Mesodermal cell (in vitro differentiated cells): ENCODE measurements at regions not wholly inside any gene's neighbourhood (a gene's known extent, or its start where the extent isn't known, plus 50 kb on each side); places are given as distances from the start of the nearest gene placed in this dataset.

Source experiments
- H3K27ac ChIP-seq: 2 replicates; pipeline ENCODE4 v1.7.0; 2013; ENCODE audit warnings: mild to moderate bottlenecking, low read depth, low read length, moderate library complexity; ENCODE audit not compliant: severe bottlenecking
- H3K36me3 ChIP-seq: 2 replicates; pipeline ENCODE4 v1.7.1; 2013; ENCODE audit warnings: mild to moderate bottlenecking, low read length, moderate library complexity; ENCODE audit not compliant: control insufficient read depth, insufficient read depth
- H3K4me1 ChIP-seq: one replicate; pipeline ENCODE4 v1.7.1; 2013; ENCODE audit warnings: mild to moderate bottlenecking, low read length; ENCODE audit not compliant: insufficient read depth, control insufficient read depth, poor library complexity, severe bottlenecking
- H3K4me3 ChIP-seq: 2 replicates; pipeline ENCODE4 v1.7.0; 2013; ENCODE audit warnings: low read length, control low read depth, mild to moderate bottlenecking; ENCODE audit not compliant: insufficient read depth, poor library complexity, severe bottlenecking; ENCODE audit errors: extremely low read depth
- H3K9me3 ChIP-seq: 2 replicates; pipeline ENCODE4 v1.7.1; 2013; ENCODE audit warnings: mild to moderate bottlenecking, low read length, moderate library complexity; ENCODE audit not compliant: control insufficient read depth
- WGBS, 2 experiments: methylation state at CpG; one replicate each; pipeline ENCODE4 v1.1.5; 2013; ENCODE audit warnings: missing lambda C conversion rate in 2 of 2; ENCODE audit not compliant: insufficient coverage in 2 of 2; 5-methylcytosine and 5-hydroxymethylcytosine counted together

- Histone ChIP-seq H3K27ac (no peak overlapping the region), H3K4me1 (no peaks in the 10 kb centered on the region), H3K9me3 (no peaks in the 10 kb centered on the region), H3K36me3 (no peaks in the 10 kb centered on the region), H3K4me3 (no peak overlapping the region)
- no CpG with 5 or more reads among the region's 1 CpG for WGBS, 2 experiments
These were observed 126.5 kb upstream of the CDH18 start for GRCh38 chr5:20114526-20114925.

DNA sequence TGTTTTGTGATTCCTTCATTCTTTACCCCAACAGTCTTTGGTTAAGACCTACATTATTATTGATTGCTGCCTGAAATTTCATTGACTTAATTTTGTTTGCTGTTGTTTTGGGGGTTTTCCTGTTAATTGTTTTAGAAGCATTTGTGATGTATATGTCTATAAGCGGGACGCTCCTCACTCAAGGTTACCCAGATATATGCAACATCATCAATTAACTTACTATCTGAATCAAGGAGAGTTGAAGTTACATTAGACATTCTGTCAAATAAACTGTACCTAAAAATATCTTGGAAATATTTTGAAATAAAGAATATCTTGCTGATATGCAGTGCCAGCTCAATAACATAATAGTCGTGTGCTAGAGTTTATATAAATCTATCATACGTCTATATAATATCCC is 125.9 kb upstream of the CDH18 start:
- Histone ChIP-seq H3K9me3 (no peaks in the 10 kb centered on the region), H3K4me3 (no peak overlapping the region), H3K4me1 (no peaks in the 10 kb centered on the region), H3K27ac (no peak overlapping the region), H3K36me3 (no peaks in the 10 kb centered on the region)
- WGBS, 2 experiments: no CpG with 5 or more reads among the region's 4 CpGs

DNA sequence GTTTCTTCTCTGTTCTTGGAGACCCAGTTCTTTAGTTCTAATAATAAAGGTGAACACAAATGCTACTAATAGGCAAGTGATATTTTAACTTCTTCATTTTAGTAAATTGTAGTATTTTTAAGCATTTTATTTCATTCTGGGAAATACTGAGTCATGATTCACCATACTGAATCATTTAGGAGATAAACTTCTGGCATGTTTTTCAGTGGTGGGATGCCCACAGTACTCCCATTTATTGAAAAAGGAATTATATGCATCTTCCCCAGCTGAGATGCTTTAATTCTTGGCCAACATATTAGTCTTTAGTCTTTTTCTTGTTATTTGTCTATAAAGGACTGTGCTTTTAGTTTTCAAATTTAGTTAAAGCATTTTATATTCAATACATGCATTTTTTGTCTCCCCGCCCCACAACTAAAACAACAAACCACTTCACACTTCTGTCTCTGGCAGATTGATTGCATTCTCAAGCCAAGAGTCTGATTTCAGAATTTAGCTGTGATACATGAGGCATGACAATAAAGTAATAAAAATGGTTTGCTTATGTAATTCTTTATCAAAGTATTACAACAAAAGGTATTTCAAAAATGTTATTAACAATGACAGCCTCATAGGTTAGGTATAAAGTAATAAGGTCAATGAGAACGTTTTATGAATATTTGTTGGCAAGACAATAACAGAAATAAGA is 125.2 kb upstream of the CDH18 start:
- H3K4me3 ChIP-seq: no peak overlapping the region
- no peak overlapping the region for H3K27ac ChIP-seq
- no CpG with 5 or more reads among the region's 2 CpGs for WGBS, 2 experiments
- H3K4me1 ChIP-seq: no peaks in the 10 kb centered on the region
- H3K36me3 ChIP-seq: no peaks in the 10 kb centered on the region
- no peaks in the 10 kb centered on the region for H3K9me3 ChIP-seq

- no peak overlapping the region for H3K4me3 ChIP-seq
- no peaks in the 10 kb centered on the region for H3K9me3 ChIP-seq
- H3K4me1 ChIP-seq: no peaks in the 10 kb centered on the region
- 84 to 86% methylated on average over 4 to 5 of the region's 5 CpGs for WGBS, 2 experiments
- H3K27ac ChIP-seq: no peak overlapping the region
- H3K36me3 ChIP-seq: no peaks in the 10 kb centered on the region
These were observed 121.3 kb upstream of the CDH18 start for GRCh38 chr5:20109326-20109725.

- no peaks in the 10 kb centered on the region for H3K4me1 ChIP-seq
- no peak overlapping the region for H3K27ac ChIP-seq
- WGBS, 2 experiments: 84 to 91% methylated on average over 3 of the region's 5 CpGs
- no peak overlapping the region for H3K4me3 ChIP-seq
- H3K9me3 ChIP-seq: no peaks in the 10 kb centered on the region
- no peaks in the 10 kb centered on the region for H3K36me3 ChIP-seq
These were observed 117.9 kb upstream of the CDH18 start for GRCh38 chr5:20105915-20106314.

GRCh38 chr5:20102293-20102692 is 114.3 kb upstream of the CDH18 start:
- 93 to 100% methylated on average over 3 to 6 of the region's 7 CpGs for WGBS, 2 experiments
- Histone ChIP-seq H3K9me3 (no peaks in the 10 kb centered on the region), H3K4me1 (no peaks in the 10 kb centered on the region), H3K27ac (no peak overlapping the region), H3K36me3 (no peaks in the 10 kb centered on the region), H3K4me3 (no peak overlapping the region)

DNA sequence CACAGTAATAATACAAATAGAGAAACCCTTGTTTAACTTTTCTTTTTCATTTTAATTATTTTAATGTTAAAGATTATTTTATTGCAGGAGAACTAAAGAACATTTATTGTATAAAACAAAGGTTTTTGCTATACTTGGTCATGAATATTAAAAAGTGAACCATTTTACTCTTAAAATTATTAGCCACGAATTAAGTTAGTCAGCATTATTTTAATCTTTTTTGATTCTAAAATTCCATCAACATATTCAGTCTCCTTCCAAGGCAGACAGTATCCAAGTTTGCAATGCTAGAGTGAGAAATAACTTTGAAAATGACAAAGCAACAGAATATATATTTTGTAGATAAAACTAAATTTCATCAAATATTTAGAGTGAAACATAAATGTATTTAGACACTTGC is 110.7 kb upstream of the CDH18 start:
- H3K27ac ChIP-seq: no peak overlapping the region

DNA sequence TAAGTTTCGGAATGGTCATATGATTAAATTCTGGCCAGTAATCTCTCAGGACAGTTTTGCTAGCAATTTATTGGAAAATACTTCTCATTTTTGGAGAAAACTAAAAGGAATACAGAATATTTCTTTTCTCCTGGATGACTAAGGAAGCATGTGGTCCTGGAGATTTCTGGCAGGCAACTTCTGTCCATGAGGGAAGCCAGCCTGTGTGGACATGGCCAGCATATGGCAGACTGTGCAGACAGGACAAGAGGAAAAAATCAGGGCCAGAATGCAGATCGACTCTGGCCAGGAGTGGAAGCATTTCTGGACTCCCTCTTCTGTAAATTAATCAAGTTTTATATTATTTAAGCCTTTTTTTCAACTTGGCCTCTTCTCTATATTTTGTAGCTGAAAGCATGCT is 100.4 kb upstream of the CDH18 start:
- no peaks in the 10 kb centered on the region for H3K4me1 ChIP-seq
- no peak overlapping the region for H3K27ac ChIP-seq
- 82% methylated on average over 2 of the region's 2 CpGs; no CpG with 5 or more reads in 1 of the 2 experiments for WGBS, 2 experiments
- no peaks in the 10 kb centered on the region for H3K9me3 ChIP-seq
- no peak overlapping the region for H3K4me3 ChIP-seq
- no peaks in the 10 kb centered on the region for H3K36me3 ChIP-seq

More for the DNA sequence above, 110.7 kb upstream of the CDH18 start:
- H3K4me1 ChIP-seq: no peaks in the 10 kb centered on the region
- no peaks in the 10 kb centered on the region for H3K36me3 ChIP-seq
- WGBS, 2 experiments: no CpG with 5 or more reads among the region's 1 CpG
- H3K4me3 ChIP-seq: no peak overlapping the region
- no peaks in the 10 kb centered on the region for H3K9me3 ChIP-seq

- Histone ChIP-seq H3K36me3 (no peaks in the 10 kb centered on the region), H3K4me3 (no peak overlapping the region), H3K9me3 (no peaks in the 10 kb centered on the region), H3K27ac (no peak overlapping the region), H3K4me1 (no peaks in the 10 kb centered on the region)
- no CpG with 5 or more reads among the region's 2 CpGs for WGBS, 2 experiments
These were observed 99.3 kb upstream of the CDH18 start for GRCh38 chr5:20087299-20087698.

DNA sequence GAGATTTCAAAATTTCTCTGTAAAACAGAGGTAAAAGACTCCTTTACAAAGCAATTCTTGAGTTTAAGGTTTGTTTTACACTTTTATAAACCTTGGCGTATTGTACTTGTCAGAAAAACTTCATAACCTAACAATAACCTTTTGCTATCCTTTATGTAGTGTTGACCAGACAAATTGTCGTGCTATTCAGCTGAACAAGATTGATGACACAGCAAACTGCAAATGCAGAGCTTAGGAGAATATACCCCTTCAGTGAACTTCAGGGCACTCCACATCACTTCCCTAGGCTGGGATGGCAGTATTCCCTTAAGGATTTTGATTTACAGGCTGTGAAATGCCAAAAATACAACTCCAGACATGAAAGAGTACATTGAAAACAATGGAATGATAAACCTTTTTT is 89.2 kb upstream of the CDH18 start:
- H3K4me3 ChIP-seq: no peak overlapping the region
- H3K9me3 ChIP-seq: no peaks in the 10 kb centered on the region
- H3K36me3 ChIP-seq: no peaks in the 10 kb centered on the region
- no peaks in the 10 kb centered on the region for H3K4me1 ChIP-seq
- WGBS, 2 experiments: 84% methylated on average over 2 of the region's 2 CpGs; no CpG with 5 or more reads in 1 of the 2 experiments
- H3K27ac ChIP-seq: no peak overlapping the region

- H3K4me3 ChIP-seq: no peak overlapping the region
- no peak overlapping the region for H3K27ac ChIP-seq
- no peaks in the 10 kb centered on the region for H3K4me1 ChIP-seq
- H3K9me3 ChIP-seq: no peaks in the 10 kb centered on the region
- H3K36me3 ChIP-seq: no peaks in the 10 kb centered on the region
- 88 to 100% methylated on average over 1 to 2 of the region's 5 CpGs for WGBS, 2 experiments
These were observed 68.9 kb upstream of the CDH18 start for GRCh38 chr5:20056933-20057332.
